OCI-LY3 (cell line): ENCODE measurements at regions not wholly inside any gene's neighbourhood (a gene's known extent, or its start where the extent isn't known, plus 50 kb on each side); places are given as distances from the start of the nearest gene placed in this dataset.

Source experiments
- EZH2phosphoT487 ChIP-seq: fragments of 200-600 bp; shearing (Covaris generic); IDR thresholded peaks from 2 replicates; pipeline ENCODE4 v1.6.1; 2018; ENCODE audit warnings: antibody characterized with exemption, mixed run types, low read depth
- TF ChIP-seq, protein P1 (sequence below): fragments of 200-600, 300-600 bp; sonication (generic); IDR thresholded peaks from 2 replicates; pipeline ENCODE4 v1.5.1; 2014; ENCODE audit warnings: antibody characterized with exemption, low read length, low read depth

DNA sequence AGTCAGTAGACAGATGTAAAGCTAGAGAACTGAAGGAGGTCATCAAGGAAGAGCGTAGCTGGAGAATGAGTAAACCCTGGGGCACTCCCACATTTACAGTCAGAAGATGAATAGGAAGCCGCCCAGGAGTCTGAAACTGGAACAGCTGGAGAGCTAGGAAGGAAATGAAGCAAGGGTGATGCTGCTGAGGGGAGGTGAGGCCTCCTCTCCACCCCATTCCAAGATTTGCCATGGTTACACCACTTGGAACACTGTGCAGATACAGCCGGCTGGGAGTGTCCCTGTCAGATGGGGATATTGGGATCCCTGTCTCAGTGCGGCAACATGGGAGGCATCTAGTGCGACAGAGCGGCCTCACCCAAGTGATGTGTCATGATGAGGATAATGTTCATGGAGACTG, 51.8 kb upstream of the GPI start:
- TF ChIP-seq, protein P1, sequence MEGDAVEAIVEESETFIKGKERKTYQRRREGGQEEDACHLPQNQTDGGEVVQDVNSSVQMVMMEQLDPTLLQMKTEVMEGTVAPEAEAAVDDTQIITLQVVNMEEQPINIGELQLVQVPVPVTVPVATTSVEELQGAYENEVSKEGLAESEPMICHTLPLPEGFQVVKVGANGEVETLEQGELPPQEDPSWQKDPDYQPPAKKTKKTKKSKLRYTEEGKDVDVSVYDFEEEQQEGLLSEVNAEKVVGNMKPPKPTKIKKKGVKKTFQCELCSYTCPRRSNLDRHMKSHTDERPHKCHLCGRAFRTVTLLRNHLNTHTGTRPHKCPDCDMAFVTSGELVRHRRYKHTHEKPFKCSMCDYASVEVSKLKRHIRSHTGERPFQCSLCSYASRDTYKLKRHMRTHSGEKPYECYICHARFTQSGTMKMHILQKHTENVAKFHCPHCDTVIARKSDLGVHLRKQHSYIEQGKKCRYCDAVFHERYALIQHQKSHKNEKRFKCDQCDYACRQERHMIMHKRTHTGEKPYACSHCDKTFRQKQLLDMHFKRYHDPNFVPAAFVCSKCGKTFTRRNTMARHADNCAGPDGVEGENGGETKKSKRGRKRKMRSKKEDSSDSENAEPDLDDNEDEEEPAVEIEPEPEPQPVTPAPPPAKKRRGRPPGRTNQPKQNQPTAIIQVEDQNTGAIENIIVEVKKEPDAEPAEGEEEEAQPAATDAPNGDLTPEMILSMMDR, result no peak
- TF ChIP-seq EZH2phosphoT487, result no peak
